Hepatocyte (in vitro differentiated cells): ENCODE measurements at regions not wholly inside any gene's neighbourhood (a gene's known extent, or its start where the extent isn't known, plus 50 kb on each side); places are given as distances from the start of the nearest gene placed in this dataset.

Source experiments
- CTCF ChIP-seq: fragments of 200-600 bp; sonication (generic); IDR thresholded peaks from 2 replicates; pipeline ENCODE4 v1.5.1; 2016; ENCODE audit warnings: antibody characterized with exemption, mild to moderate bottlenecking; ENCODE audit not compliant: poor library complexity
- EZH2 ChIP-seq: fragments of 200-600 bp; sonication (generic); IDR thresholded peaks from 2 replicates; pipeline ENCODE4 v1.6.1; 2016; ENCODE audit warnings: antibody characterized with exemption, mild to moderate bottlenecking, borderline replicate concordance
- EZH2phosphoT487 ChIP-seq: fragments of 200-600 bp; sonication (generic); IDR thresholded peaks from one replicate; pipeline ENCODE4 v1.6.1; 2018; ENCODE audit warnings: antibody characterized with exemption, mild to moderate bottlenecking, low read depth, moderate library complexity; ENCODE audit not compliant: unreplicated experiment, severe bottlenecking

DNA sequence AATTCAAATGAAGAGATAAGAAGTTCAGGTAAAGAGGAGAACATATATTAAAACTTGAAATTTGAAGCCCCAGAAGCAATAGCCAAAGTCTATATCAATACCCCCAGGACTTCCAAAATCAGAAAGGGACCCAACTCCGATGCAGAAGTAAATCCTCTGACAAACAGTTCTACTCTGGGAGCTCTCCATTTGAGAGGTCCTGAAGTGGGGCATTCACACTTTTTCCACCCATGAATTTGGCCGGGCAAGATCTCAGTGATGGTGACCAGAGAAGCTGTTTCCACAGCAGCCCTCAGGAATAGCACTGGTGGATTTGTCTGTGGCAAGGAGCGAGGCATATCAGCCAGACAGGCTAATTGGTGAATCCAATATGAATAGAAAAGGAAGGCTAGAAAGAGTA, 313.6 kb upstream of the MC4R start:
- TF ChIP-seq EZH2phosphoT487, result no peak
- TF ChIP-seq CTCF, result no peak
- no peak for TF ChIP-seq EZH2
